B cell (primary cell): ENCODE measurements at regions not wholly inside any gene's neighbourhood (a gene's known extent, or its start where the extent isn't known, plus 50 kb on each side); places are given as distances from the start of the nearest gene placed in this dataset.

Experiments
- ATAC-seq: fragments of 200-7000 bp; cut with Tn5 transposase; one replicate; pipeline ENCODE4 v1.10.0; 2021; ENCODE audit warnings: low read depth, mild to moderate bottlenecking, moderate number of reproducible peaks, moderate library complexity
- CTCF ChIA-PET: fragments of 350-600 bp; sonication (Branson Sonifier 250); formaldehyde crosslinking; loops from one replicate; lab custom pipeline; 2021; ENCODE audit warnings: antibody characterized with exemption, inconsistent platforms; lab: Charles Lee
- POLR2A ChIA-PET: fragments of 350-600 bp; sonication (Branson Sonifier 250); formaldehyde crosslinking; loops from one replicate; lab custom pipeline; 2021; ENCODE audit warnings: antibody characterized with exemption; lab: Charles Lee
- DNase-seq: peaks from one replicate; pipeline ENCODE4 v3.0.0; 2013
- H2AFZ ChIP-seq: 2 replicates; pipeline ENCODE4 v1.6.1; 2012; ENCODE audit warnings: mild to moderate bottlenecking, low read depth, low read length; ENCODE audit not compliant: insufficient read depth, poor library complexity, severe bottlenecking
- H3K27ac ChIP-seq, 2 donors: 1 replicate in 1 of 2; 2 replicates in 1 of 2; pipeline ENCODE4 v1.5.1; 2012 to 2013; ENCODE audit warnings: low read length in 2 of 2, mild to moderate bottlenecking in 2 of 2, moderate library complexity in 1 of 2
- H3K27me3 ChIP-seq, 4 experiments: fragments of 200-600 bp in 1 of 4; sonication (generic) in 1 of 4; replicated peaks in 1 of 4; 1 replicate in 2 of 4; 2 replicates in 2 of 4; pipeline versions ENCODE4 v1.6.1 to v1.7.0; 2013 to 2016; ENCODE audit warnings: low read length in 3 of 4, mild to moderate bottlenecking in 2 of 4, mixed read lengths in 1 of 4, moderate library complexity in 1 of 4; ENCODE audit not compliant: insufficient read depth in 4 of 4, control insufficient read depth in 3 of 4; ENCODE audit errors: control extremely low read depth in 1 of 4
- H3K36me3 ChIP-seq, 2 experiments: replicated peaks in 1 of 2; 1 replicate in 1 of 2; 2 replicates in 1 of 2; pipeline versions ENCODE4 v1.6.1 to v1.7.1; 2013; ENCODE audit warnings: low read length in 1 of 2; ENCODE audit not compliant: insufficient read depth in 2 of 2, control insufficient read depth in 1 of 2; ENCODE audit errors: control extremely low read depth in 1 of 2, extremely low read depth in 1 of 2
- H3K4me1 ChIP-seq, 2 donors: fragments of 200-600 bp in 1 of 2; sonication (generic) in 1 of 2; 1 replicate in 1 of 2; 2 replicates in 1 of 2; pipeline versions ENCODE4 v1.5.1 to v1.6.1; 2013 to 2017; ENCODE audit warnings: low read length in 2 of 2; ENCODE audit not compliant: control insufficient read depth in 2 of 2, insufficient read depth in 2 of 2
- H3K4me2 ChIP-seq: replicated peaks from 2 replicates; pipeline ENCODE3; 2012; ENCODE audit warnings: mild to moderate bottlenecking, low read depth, low read length; ENCODE audit not compliant: poor library complexity, severe bottlenecking
- H3K4me3 ChIP-seq, 5 experiments: fragments of 200-600 bp in 1 of 5; sonication (generic) in 1 of 5; 1 replicate in 3 of 5; 2 replicates in 2 of 5; pipeline versions ENCODE4 v1.5.1 to v1.7.0; 2011 to 2016; ENCODE audit warnings: low read length in 4 of 5, mild to moderate bottlenecking in 4 of 5, low read depth in 2 of 5, control low read depth in 1 of 5, moderate library complexity in 1 of 5; ENCODE audit not compliant: insufficient read depth in 1 of 5; ENCODE audit errors: control extremely low read depth in 1 of 5, extremely low read depth in 1 of 5
- H3K79me2 ChIP-seq: fragments of 200-600 bp; sonication (generic); one replicate; pipeline ENCODE4 v1.6.0; 2016; ENCODE audit warnings: low read length; ENCODE audit not compliant: control insufficient read depth, insufficient read depth
- H3K9ac ChIP-seq: fragments of 200-600 bp; sonication (generic); 2 replicates; pipeline ENCODE4 v1.6.1; 2017; ENCODE audit warnings: mild to moderate bottlenecking, low read length, moderate library complexity
- H3K9me3 ChIP-seq, 3 donors: one replicate each; pipeline versions ENCODE4 v1.6.1 to v1.7.1; 2013; ENCODE audit warnings: low read length in 2 of 3; ENCODE audit not compliant: control insufficient read depth in 2 of 3, insufficient read depth in 1 of 3; ENCODE audit errors: control extremely low read depth in 1 of 3
- H4K20me1 ChIP-seq: 2 replicates; pipeline ENCODE4 v1.6.0; 2012; ENCODE audit warnings: mild to moderate bottlenecking, low read length; ENCODE audit not compliant: insufficient read depth, control insufficient read depth, poor library complexity, severe bottlenecking
- H3K27ac Mint-ChIP-seq: one replicate; pipeline ENCODE4 v1.8.0; 2021; ENCODE audit warnings: mixed read lengths
- H3K27me3 Mint-ChIP-seq: one replicate; pipeline ENCODE4 v1.8.0; 2021; ENCODE audit warnings: mixed read lengths
- H3K4me1 Mint-ChIP-seq: one replicate; pipeline ENCODE4 v1.8.0; 2021; ENCODE audit warnings: mixed read lengths
- H3K4me3 Mint-ChIP-seq: one replicate; pipeline ENCODE4 v1.8.0; 2021; ENCODE audit warnings: mixed read lengths
- H3K9me3 Mint-ChIP-seq: one replicate; pipeline ENCODE4 v1.8.0; 2022; ENCODE audit warnings: mixed read lengths; ENCODE audit not compliant: insufficient read depth
- CTCF ChIP-seq: fragments of 200-600 bp; IDR thresholded peaks from one replicate; pipeline ENCODE4 v1.8.0; 2022; ENCODE audit warnings: antibody characterized with exemption, mild to moderate bottlenecking
- EZH2 ChIP-seq: IDR thresholded peaks from 2 replicates; pipeline ENCODE4 v1.6.1; 2012; ENCODE audit warnings: borderline replicate concordance, low read depth, mild to moderate bottlenecking, moderate library complexity, low read length; ENCODE audit not compliant: insufficient read depth, poor library complexity, severe bottlenecking
- WGBS: methylation state at CpG from one replicate; pipeline ENCODE4 v1.1.5; 2013; ENCODE audit warnings: missing lambda C conversion rate; ENCODE audit not compliant: insufficient coverage; 5-methylcytosine and 5-hydroxymethylcytosine counted together
- intact Hi-C: fragments of 100-400 bp; cut with micrococcal nuclease; formaldehyde crosslinking; loops from one replicate; pipeline ENCODE4 v1.10.0; 2022

DNA sequence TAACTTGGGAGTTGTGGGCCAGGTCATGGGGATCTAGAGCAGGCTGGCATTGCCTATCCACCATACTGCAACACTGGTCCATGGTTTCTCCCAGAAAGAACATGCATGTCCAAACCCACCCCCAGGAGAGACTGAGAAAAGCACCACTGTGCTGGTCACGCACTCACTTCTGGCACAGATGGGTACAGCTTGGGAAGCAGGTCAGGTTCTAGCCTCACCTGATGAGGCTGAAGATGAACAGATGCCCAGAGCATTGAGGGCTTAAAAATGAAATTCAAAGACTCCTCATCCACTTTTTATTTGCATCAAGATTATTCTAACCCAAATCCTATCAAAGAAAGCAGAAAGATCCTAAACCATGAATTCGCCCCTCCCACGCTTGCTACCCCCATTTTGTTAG is 125.9 kb upstream of the RAI2 start:
- Histone ChIP-seq H3K4me2 (no peak overlapping the region), H3K79me2 (no peaks in the 10 kb centered on the region), H3K4me1 (no peaks in the 10 kb centered on the region), H2AFZ (no peak overlapping the region), H3K4me3 (no peak overlapping the region), H4K20me1 (no peaks in the 10 kb centered on the region), H3K27ac (no peak overlapping the region), H3K27me3 (no peaks in the 10 kb centered on the region), H3K9me3 (peaks cover 0 to 1% (median 0%) of the 10 kb centered on the region in 3 donors), H3K9ac (no peak overlapping the region), H3K36me3 (no peaks in the 10 kb centered on the region)
- Mint-ChIP-seq H3K4me3 (no peak overlapping the region), H3K27me3 (no peaks in the 10 kb centered on the region), H3K27ac (no peak overlapping the region), H3K4me1 (no peaks in the 10 kb centered on the region), H3K9me3 (no peaks in the 10 kb centered on the region)
- 83% methylated on average over 1 of the region's 3 CpGs for WGBS
- POLR2A ChIA-PET: no interaction called here
- TF ChIP-seq EZH2: no peak
- ATAC-seq (no peak), DNase-seq (no peak)
- CTCF ChIA-PET: no interaction called here
- intact Hi-C loops: no loop called here

DNA sequence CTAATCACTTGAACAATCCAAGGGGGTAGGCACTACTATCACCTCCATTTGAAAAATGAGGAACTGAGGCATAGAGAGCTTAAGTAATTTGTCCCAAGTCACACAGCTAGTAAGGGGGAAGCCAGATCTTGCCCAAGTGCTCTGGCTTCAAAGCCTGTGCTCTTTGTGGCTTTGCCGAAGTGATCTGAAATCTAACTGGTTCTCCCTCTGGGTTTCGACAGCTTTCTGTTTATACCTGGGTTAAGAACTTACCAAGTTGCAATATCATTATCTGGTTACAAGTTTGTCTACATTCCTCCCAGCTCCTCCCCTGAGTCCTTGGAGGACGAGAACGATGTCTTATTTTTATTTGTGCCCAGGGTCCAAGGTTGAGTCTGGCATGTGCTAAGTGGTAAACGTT is 125.3 kb upstream of the RAI2 start:
- Histone ChIP-seq H3K79me2 (no peaks in the 10 kb centered on the region), H3K27ac (no peak overlapping the region), H3K4me3 (no peak overlapping the region), H2AFZ (no peak overlapping the region), H4K20me1 (no peaks in the 10 kb centered on the region), H3K36me3 (no peaks in the 10 kb centered on the region), H3K9ac (no peak overlapping the region), H3K9me3 (peaks cover 0 to 1% (median 0%) of the 10 kb centered on the region in 3 donors), H3K4me2 (no peak overlapping the region), H3K27me3 (no peaks in the 10 kb centered on the region), H3K4me1 (no peaks in the 10 kb centered on the region)
- ChIA-PET CTCF (no interaction called here), POLR2A (interaction anchor here (0.6 kb wide), 1 partner anchor 43 kb away, joined by 3 read pairs; no protein-coding TSS in a partner anchor)
- TF ChIP-seq EZH2 (no peak), CTCF (no peak)
- WGBS: 90% methylated on average over 2 of the region's 5 CpGs
- Mint-ChIP-seq H3K9me3 (no peaks in the 10 kb centered on the region), H3K27ac (no peak overlapping the region), H3K4me1 (no peaks in the 10 kb centered on the region), H3K27me3 (no peaks in the 10 kb centered on the region), H3K4me3 (no peak overlapping the region)
- ATAC-seq (no peak), DNase-seq (no peak)
- intact Hi-C loops: no loop called here
